GM19395 (cell line): ENCODE measurements at regions not wholly inside any gene's neighbourhood (a gene's known extent, or its start where the extent isn't known, plus 50 kb on each side); places are given as distances from the start of the nearest gene placed in this dataset.

ENCODE experiments used
- ATAC-seq: cut with Tn5 transposase; IDR thresholded peaks from one replicate; pipeline ENCODE4 v1.9.1; 2021; ENCODE audit warnings: mild to moderate bottlenecking, moderate library complexity; ENCODE audit not compliant: unreplicated experiment

DNA sequence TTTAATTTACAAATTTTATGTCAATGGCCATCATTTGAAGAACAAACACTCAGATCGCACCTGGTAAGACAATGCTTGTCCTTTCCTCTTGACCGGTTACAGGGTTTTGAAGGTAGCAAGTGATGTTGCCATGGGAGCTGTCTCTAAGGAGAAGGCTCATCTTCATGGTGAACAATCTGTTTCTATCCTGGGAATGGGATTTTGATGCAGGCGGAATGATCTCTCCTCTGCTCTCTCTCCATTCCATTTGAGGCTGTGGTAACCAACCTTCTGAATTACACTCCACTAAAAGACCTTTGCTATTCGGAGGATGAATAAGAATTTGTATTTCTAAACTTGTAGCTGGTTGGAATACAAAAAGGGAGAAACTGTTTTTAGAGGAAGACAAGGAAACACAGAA lies 57.9 kb upstream of the SLC5A9 start:
- no peak for ATAC-seq

DNA sequence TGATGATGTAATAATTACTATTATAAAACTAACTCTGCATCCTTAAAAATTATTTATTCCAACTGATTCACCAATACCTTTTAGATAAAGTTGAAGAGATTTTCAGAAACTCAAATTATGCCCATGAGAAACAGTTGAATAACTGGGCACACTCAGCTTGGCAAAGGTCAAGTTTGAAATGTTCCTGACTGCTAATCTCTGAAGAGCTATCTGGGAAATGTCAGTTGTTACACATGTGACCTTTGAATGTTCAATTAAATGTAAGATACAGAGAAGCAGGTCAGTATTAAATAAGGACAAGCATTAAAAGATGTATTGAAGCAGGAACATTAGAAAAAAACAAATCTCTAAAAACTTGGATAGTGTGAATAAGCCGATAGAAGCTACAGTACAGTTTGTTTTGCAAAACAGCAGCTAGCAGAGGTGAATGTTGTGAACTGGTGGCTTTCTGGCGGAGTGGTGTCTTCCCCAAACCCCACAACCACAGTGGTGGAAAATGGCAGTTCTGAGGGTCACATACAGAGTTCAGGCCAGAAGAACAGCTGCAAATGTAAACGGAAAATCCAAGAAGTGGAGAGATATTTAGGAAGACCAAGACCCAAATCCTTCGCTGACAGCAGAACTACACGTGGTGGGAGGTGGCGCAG lies 61.9 kb upstream of the SLC5A9 start:
- ATAC-seq: no peak

DNA sequence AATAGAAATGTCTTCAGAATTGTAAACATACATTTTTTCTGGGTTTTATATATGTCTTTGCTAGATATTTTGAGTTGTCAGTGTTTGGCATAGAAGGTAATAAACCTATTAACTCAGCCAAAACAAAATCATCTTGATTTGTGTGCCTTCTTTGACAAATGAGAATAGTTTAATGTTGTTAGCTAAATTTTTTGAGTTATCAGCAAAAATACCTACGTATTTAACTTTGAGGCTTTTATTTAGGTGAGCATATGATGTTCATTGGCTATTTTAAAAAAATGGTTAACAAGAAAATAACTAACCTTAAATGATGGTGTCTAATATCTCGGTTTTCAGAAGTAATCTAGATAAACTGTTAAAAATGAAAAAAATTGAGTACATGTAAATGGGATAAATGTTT lies 83.2 kb upstream of the SLC5A9 start:
- no peak for ATAC-seq

DNA sequence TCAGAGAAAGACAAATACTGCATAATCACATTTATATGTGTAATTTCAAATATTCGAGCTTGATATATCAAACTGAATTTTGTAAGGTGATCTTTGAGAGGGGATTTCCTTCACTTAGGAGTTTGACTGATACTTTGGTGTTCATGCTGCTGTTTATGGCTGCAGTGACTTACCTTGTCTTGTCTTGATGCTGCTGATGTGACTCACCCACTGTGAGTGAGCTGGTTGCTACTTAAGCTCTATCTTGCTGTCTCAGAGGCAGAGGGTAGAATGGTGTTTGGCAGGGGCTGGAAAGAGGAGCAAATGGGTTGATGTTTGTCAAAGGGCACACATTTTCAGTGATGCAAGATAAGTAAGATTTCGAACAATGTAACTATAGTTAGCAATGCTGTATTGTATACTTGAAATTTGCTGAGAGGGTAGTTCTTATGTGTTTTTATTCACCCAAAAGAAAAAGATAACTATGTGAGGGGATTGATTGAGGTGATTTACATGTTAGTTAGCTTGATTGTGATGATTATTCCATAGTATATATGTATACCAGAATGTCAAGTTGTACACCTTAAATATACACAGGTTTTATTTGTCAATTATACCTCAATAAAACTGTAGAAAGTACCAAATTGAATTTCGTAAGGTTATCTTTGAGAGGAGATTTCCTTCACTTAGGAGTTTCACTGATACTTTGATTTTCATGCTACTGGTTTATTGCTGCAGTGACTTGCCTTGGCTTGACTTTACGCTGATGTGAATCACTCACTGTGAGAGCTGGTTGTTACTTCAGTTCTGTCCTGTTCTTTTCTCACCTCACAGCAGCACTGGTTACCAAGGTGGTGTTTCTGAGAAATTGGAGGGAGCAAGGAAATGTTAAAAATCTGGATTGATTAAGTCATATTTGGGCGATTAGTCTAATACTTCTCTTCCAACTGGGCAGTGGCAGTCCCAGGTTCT lies 94.5 kb upstream of the SLC5A9 start:
- no peak for ATAC-seq

DNA sequence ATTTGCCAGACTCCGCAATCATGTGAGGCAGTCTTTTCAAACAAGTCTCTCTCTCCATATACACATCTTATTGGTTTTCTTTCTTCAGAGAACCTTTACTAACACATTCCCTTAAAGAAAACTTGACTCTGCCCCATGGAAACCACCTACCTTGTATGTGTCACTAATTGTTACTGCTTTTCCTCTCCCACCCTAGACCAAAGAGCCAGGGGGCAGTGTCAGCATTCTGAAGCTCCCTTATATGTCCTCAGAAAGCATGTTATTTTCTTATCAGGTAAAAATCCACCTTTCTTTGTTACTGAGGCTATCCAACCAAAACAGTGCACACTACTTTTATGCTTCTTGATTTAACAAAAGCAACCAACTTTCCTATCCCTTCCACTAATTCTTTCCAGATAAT lies 98.9 kb upstream of the SLC5A9 start:
- ATAC-seq: no peak

DNA sequence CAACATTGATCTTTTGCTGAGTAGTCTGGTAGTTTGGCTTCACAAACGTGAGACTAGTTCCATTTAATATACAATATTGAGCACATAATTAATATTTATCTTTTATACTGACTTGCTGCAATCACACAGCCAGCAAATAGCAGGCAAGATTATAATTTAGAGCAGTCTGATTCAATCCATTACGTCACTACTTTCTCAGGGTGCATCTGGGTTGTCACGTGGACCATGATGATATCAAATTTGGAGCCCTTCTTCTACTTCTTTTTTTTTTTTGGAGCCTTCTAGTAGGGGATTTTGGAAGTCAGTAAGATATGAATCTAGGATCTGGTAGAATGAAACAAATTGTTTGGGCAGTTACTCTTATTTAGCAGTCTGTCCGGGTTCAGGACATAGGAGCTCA lies 100.6 kb upstream of the SLC5A9 start:
- no peak for ATAC-seq

DNA sequence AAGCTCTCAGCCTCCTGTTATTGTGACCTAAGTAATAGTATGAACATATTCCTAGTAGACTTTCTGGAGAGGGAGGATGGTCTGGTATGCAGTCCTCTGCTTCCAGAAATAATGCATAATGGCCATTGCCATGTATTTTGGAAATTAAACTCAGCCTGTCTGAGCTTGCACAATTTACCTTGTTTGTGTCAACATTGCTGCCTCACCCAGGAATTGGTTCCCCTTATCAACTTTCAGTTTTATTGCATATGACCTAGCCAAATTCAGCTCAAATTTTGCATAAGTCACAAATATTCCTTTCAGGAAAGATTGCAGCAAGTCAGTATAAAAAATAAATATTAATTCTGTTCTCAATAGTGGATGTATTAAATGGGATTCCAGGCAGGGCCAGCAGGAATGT lies 101.9 kb upstream of the SLC5A9 start:
- no peak for ATAC-seq

DNA sequence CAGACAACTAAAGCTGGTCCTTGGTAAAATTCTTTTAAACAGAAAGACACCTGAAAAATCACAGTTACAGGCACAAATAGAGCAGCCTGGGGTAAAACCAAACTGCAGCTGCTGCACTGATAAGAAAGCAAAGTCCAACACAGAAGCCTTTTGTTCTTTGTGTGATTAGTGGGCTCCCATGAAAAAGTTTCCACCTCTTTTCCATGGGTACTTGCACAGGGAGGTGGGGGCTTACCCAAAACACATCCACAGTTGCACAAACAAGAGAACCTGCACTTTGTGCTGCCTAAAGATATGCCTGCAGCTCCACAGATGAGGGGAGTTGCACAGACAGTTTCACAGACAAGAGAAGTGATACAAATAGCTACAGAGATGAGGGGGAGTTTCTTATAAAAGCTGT lies 106.7 kb upstream of the SLC5A9 start:
- no peak for ATAC-seq

DNA sequence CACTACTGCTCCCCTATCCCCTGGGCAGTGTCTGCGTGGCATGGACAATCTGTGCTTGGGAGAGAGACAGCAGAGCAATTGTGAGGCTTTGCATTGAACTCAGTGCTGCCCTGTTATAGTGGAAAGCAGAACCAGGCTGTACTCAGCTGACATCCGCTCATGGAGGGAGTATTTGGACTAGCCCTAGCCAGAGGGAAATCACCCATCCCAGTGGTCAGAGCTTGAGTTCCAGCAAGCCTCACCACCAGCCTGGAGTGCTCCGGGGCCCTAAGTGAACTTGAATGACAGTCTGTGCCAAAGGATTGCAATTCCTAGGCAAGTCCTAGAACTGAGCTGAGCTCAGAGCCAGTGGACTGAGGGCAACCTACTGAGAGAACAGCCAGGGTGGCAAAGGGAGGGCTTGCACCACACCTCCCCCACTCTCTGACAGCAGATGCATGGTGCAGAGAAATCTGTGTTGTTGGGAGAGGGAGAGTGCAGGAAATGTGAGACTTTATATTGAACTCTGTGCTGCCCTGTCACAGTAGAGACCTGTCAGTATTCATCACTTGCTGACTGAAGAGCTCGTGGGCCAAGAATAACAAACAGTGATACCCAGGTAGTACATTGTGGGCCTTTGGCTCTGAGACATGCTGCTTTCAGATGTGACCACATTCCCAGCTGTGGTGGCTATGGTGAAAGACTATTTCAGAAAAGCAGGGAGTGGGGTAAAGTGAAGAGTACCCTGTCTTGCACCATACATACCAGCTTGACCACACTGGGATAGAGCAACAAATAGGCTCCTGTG lies 107.7 kb upstream of the SLC5A9 start:
- ATAC-seq: no peak

DNA sequence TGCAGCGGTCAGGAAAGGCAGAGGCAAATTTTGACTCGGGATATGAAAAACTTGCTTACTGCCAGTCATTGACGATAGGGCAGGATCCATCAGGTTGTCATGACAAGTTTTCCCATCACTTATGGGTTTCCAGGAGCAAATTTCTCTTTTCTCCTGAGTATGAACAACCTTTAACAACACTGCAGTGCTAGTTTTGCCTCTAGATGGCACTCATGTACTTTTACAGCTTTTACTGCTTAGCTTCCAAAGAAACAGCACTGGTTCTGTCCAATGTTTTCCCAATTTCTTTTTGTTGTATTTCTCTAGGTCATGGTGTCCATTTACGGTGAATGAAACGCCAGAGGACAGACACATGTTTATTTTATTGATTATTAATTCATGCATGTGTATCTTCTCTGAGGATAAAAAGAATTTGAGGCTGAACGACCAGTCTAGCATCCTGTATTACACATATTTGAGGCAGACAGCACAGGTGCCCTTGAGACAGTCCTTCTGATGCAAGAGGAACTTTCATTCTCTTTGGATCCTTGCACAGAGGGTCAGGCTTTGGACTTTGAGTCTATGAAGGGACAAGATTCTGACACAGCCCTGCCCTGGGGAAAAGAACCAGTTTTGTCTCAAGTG lies 112.3 kb upstream of the TRABD2B start:
- ATAC-seq: no peak

DNA sequence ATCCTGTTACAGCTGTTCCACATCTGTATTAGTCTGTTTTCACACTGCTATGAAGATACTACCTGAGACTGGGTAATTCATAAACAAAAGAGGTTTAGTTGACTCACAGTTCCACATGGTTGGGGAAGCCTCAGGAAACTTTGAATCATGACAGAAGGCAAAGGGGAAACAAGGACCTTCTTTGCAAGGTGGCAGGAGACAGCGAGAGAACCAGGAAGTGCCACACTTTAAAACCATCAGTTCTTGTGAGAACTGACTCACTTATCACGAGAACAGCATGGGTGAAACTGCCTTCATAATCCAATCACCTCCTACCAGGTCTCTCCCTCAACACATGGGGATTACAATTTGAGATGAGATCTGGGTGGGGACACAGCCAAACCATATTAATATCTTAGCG lies 110.3 kb upstream of the TRABD2B start:
- no peak for ATAC-seq

DNA sequence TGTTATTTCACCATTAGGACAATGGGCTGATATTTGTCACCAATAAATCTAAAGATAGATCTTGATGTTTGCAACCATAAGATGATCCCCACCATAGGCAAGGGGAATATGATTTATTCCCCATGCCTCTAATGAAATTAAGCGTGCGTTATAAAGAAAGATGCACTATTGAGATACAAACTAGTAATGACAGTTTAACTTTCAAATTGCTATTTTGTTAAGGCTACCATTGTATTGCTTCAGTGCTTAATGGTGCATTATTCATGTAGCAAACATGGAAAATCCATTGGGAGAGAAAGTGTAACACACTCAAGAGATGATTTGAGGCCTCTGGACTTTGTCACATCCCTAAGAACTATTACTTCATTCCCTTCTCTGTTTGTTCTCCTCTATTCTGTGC lies 108.9 kb upstream of the TRABD2B start:
- no peak for ATAC-seq

DNA sequence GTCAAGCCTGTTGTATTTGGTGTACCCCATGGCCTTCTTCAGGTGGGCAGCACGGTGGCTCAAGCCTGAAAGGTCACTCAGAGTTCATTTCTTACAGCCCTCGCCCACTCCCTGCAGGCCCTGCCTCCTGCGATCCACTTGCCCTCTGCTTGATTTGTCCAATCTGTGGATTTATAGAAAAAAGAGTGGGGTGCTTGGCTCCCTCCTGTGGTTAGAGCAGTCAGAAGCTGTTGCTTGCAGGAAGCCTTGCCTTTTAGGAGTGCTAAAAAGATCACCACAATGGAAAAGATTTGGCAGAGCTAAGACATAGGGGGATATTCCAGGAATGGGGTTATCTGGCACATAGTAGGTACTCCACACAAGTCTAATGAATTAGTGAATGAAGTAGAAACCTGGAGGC lies 108.0 kb upstream of the TRABD2B start:
- ATAC-seq: no peak

DNA sequence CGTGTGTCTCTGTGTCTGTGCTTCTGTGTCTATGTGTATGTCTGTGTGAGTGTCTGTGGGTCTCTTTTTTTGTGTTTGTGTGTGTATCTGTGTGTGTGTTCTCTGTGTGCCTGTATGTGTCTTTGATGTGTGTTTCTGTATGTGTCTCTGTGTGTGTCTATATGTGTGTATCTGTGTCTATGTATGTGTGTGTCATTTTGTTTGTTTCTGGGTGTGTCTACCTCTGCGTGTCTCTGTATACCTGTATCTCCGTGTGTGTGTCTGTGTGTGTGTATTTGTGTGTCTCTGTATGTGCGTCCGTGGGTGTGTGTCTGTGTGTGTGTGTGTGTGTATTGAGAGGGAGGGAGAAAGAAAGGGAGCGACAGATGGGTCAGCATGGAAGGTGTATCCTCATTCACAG lies 106.3 kb upstream of the TRABD2B start:
- ATAC-seq: no peak

DNA sequence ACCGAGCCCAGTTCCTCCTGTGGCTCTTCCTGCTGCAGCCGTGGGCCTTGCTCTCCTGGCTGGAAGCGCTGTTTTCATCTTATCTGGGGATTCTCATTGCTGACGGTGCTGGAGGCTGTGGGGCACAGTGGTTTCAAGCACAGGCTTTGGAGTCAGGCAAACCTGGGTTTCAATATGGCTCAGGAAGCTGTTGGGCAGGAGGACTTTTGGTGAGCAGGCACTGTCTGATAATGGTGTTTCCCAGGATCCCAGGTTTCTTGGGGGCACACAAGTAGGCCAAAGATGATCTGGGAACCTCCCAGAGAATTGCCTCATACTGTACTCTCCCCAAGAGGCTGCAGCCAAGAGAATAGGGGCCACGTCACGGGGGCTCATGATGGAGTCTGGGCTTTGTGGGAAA lies 105.6 kb upstream of the TRABD2B start:
- ATAC-seq: no peak

DNA sequence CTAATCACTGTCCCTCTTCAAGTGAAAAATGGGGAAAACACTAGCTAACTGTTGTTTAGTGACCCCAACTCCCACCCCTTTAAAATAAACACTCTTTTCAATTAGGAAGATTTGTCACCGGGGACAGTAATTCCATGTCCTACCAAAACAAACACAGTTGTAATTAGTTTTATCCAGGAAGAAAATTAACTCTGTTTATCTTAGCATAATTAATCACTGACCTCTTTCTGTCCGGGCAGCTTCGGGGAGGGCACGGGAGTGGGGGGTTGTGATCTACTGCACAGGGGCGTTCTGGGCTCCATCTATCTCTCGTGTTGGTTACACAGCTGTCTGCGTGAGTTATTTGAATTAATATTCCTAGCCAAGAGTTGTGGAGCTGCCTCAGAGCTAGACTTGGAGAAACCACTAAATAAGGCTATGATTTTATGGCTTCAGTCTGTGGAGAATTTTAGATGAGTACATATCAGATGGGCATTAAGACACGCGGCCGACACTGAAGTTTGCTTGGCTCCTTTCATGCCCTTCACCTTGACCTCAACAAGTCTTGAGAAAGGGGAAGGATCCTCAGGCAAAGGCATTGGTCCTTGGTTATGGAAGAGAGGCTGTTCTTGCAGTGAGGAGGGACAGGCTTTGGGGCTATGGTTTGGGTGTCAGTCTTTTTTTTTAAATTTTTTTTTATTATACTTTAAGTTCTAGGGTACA lies 102.0 kb upstream of the TRABD2B start:
- ATAC-seq: no peak

DNA sequence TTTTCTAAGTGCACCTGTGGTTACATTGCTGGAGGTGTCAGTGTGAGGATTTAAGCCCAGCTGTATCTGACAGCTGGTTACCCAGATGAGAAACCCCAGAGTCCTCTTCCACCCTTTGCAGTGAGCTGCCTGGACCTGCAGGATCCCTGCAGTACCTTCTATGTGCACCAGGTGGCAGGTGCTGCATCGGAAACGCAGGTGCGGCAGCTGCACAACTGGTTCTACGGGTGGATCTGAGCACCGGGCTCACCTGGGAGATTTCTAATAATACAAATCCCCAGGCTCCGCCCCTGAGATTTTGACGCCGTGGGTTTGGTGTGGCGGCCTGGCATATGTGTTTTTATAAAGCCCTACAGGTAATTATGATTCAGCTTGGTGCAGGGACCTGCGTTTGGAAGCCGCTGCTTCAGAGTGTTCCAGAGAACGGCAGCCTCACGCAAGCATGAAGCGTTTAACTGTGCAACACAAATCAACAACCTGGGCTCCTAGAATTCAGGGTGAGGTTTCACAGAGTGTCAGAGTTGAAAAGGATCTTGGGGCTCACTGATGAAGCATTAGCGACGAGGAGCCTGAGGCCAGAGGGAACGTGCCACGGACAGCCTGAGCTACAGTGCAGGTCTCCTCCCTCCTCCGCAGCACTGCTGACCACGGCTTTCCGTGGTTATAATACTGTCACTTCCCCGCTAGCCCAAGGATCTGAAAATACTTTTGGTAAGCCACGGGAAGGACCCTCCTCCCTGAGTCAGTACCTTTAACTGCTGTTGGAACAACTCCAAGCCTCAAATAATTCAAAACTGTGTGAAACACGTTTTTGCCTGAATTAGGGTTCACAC lies 96.7 kb upstream of the TRABD2B start:
- ATAC-seq: peak; percentile 99

DNA sequence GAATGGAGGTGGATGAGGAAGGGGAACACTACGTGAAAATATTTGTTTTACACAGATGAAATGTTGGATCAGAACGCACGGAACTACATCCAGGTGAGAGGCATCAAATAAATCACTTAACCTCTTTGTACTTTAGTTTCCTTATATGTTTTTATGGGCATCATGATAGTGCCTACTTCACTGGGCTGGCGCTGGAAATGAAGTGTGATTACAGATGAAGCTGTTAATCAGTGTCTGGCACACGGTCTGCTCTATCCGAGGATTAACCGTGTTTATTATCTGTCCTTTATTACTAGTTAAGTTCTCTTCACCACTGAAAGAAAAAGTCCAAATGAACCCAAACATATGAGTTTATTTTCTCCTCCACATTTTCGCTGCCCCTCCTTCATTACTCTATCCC lies 96.0 kb upstream of the TRABD2B start:
- ATAC-seq: no peak

DNA sequence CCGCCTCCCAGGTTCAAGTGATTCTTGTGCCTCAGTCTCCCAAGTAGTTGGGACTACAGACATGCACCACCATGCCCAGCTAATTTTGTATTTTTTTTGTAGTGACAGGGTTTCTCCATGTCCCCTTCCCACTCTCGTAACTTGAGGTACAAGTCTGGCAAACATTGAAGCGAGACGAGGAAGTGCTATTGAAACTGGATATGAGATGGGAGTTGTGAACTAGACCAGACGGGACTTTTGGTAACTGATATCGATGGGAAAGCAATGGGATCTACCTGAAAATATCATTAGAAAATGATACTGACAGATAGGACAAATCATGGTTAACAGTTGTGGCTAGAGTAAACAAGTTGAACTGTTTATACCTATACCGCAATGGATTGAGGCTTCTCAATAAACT lies 95.2 kb upstream of the TRABD2B start:
- no peak for ATAC-seq
